DND-41 (cell line): ENCODE measurements at regions not wholly inside any gene's neighbourhood (a gene's known extent, or its start where the extent isn't known, plus 50 kb on each side); places are given as distances from the start of the nearest gene placed in this dataset.

Source experiments
- ATAC-seq: fragments of 200-7000 bp; cut with Tn5 transposase; 3 replicates; pipeline ENCODE4 v1.9.1; 2021; ENCODE audit warnings: low read depth; ENCODE audit not compliant: insufficient read depth
- DNase-seq: peaks from one replicate; pipeline ENCODE4 v3.0.0-alpha.2; 2020
- H2AFZ ChIP-seq: 2 replicates; pipeline ENCODE4 v1.6.0; 2012; ENCODE audit warnings: low read depth, low read length
- H3K27ac ChIP-seq: 2 replicates; pipeline ENCODE4 v1.5.1; 2012; ENCODE audit warnings: low read length, inconsistent platforms
- H3K27me3 ChIP-seq: fragments of 200-600 bp; sonication (generic); 2 replicates; pipeline ENCODE4 v1.6.0; 2012; ENCODE audit warnings: low read length, mild to moderate bottlenecking, inconsistent platforms; ENCODE audit not compliant: insufficient read depth, poor library complexity
- H3K36me3 ChIP-seq: 2 replicates; pipeline ENCODE4 v1.5.1; 2012; ENCODE audit warnings: low read length, inconsistent platforms; ENCODE audit not compliant: insufficient read depth
- H3K4me1 ChIP-seq: 2 replicates; pipeline ENCODE4 v1.5.1; 2012; ENCODE audit warnings: mild to moderate bottlenecking, low read length; ENCODE audit not compliant: insufficient read depth
- H3K4me2 ChIP-seq: 2 replicates; pipeline ENCODE4 v1.6.0; 2012; ENCODE audit warnings: mild to moderate bottlenecking, moderate library complexity, low read length, inconsistent platforms; ENCODE audit not compliant: insufficient read depth
- H3K4me3 ChIP-seq, 2 experiments: fragments of 200-600 bp in 1 of 2; shearing (Covaris generic) in 1 of 2; 2 replicates each; pipeline ENCODE4 v1.5.1; 2012 to 2016; ENCODE audit warnings: inconsistent platforms in 2 of 2, low read length in 2 of 2, mild to moderate bottlenecking in 2 of 2, low read depth in 1 of 2, moderate library complexity in 1 of 2
- H3K79me2 ChIP-seq: 2 replicates; pipeline ENCODE4 v1.6.0; 2012; ENCODE audit warnings: low read length, inconsistent platforms; ENCODE audit not compliant: insufficient read depth
- H3K9ac ChIP-seq: 2 replicates; pipeline ENCODE4 v1.6.0; 2012; ENCODE audit warnings: low read depth, mild to moderate bottlenecking, inconsistent platforms, low read length, moderate library complexity
- H3K9me3 ChIP-seq: 2 replicates; pipeline ENCODE4 v1.5.1; 2012; ENCODE audit warnings: low read length, moderate library complexity, mild to moderate bottlenecking, inconsistent platforms; ENCODE audit not compliant: insufficient read depth, severe bottlenecking
- H4K20me1 ChIP-seq: 2 replicates; pipeline ENCODE4 v1.6.0; 2012; ENCODE audit warnings: low read length; ENCODE audit not compliant: insufficient read depth
- EZH2 ChIP-seq: IDR thresholded peaks from 3 replicates; pipeline ENCODE4 v1.6.1; 2012; ENCODE audit warnings: borderline replicate concordance, low read depth, mild to moderate bottlenecking, moderate library complexity, low read length, inconsistent platforms; ENCODE audit not compliant: severe bottlenecking
- TF ChIP-seq, protein P1 (sequence below): IDR thresholded peaks from 2 replicates; pipeline ENCODE4 v1.5.1; 2012; ENCODE audit warnings: borderline replicate concordance, low read length, moderate library complexity, mild to moderate bottlenecking; ENCODE audit not compliant: poor library complexity, severe bottlenecking; ENCODE audit errors: extremely low read depth

DNA sequence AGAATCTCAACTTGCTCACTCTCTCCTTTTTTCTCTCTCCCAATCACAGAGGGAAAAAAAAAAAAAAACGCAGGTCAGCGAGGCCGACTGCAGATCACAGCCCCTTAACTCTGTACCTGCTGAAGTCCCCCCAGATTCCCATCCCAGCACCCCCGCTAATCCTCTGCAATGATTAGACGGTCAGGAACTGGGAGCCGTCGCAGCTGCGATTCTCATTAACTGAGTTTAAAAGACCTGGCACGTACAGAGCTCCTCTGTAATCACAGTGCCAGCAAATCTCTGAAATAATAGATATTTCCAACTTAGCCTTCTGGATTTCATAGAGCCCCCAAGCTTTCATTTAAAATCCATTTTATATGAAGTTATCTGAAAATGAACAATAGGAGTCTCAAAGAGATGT lies 84.4 kb downstream of the ANKRD60 start:
- ATAC-seq = no peak
- Histone ChIP-seq H3K9ac (no peak overlapping the region), H4K20me1 (no peaks in the 10 kb centered on the region), H3K4me3 (no peak overlapping the region), H3K4me1 (no peaks in the 10 kb centered on the region), H3K79me2 (no peaks in the 10 kb centered on the region), H2AFZ (no peak overlapping the region), H3K9me3 (no peaks in the 10 kb centered on the region), H3K36me3 (no peaks in the 10 kb centered on the region), H3K27ac (no peak overlapping the region), H3K4me2 (no peak overlapping the region), H3K27me3 (peaks cover 5% of the 10 kb centered on the region)
- TF ChIP-seq, protein P1, sequence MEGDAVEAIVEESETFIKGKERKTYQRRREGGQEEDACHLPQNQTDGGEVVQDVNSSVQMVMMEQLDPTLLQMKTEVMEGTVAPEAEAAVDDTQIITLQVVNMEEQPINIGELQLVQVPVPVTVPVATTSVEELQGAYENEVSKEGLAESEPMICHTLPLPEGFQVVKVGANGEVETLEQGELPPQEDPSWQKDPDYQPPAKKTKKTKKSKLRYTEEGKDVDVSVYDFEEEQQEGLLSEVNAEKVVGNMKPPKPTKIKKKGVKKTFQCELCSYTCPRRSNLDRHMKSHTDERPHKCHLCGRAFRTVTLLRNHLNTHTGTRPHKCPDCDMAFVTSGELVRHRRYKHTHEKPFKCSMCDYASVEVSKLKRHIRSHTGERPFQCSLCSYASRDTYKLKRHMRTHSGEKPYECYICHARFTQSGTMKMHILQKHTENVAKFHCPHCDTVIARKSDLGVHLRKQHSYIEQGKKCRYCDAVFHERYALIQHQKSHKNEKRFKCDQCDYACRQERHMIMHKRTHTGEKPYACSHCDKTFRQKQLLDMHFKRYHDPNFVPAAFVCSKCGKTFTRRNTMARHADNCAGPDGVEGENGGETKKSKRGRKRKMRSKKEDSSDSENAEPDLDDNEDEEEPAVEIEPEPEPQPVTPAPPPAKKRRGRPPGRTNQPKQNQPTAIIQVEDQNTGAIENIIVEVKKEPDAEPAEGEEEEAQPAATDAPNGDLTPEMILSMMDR = no peak
- no peak for TF ChIP-seq EZH2
- no peak for DNase-seq

DNA sequence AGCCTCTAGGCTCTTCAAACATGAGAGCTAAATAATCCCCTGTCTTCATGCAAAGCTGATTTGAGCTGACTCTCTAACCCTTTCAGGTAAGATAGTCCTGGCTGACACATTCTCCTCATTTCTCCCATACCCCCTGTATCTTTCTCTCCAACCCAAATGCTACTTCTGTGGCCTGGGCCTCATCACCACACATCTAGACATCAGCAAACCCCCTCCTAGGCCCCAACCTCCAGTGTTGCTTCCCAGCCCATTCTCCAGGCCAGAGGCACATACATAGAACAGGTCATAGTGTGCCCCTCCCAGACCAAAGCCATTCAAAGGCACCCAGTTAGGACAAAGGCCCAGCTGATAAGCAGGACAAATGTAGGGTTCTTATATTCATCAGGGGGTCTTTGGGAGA lies 84.9 kb downstream of the ANKRD60 start:
- Histone ChIP-seq H4K20me1 (no peaks in the 10 kb centered on the region), H3K4me1 (no peaks in the 10 kb centered on the region), H3K4me3 (no peak overlapping the region), H3K79me2 (no peaks in the 10 kb centered on the region), H3K36me3 (no peaks in the 10 kb centered on the region), H3K27me3 (peaks cover 5% of the 10 kb centered on the region), H2AFZ (no peak overlapping the region), H3K9me3 (no peaks in the 10 kb centered on the region), H3K4me2 (no peak overlapping the region), H3K9ac (no peak overlapping the region), H3K27ac (no peak overlapping the region)
- TF ChIP-seq, protein P1 = no peak
- TF ChIP-seq EZH2 = no peak
- DNase-seq (no peak), ATAC-seq (no peak)

DNA sequence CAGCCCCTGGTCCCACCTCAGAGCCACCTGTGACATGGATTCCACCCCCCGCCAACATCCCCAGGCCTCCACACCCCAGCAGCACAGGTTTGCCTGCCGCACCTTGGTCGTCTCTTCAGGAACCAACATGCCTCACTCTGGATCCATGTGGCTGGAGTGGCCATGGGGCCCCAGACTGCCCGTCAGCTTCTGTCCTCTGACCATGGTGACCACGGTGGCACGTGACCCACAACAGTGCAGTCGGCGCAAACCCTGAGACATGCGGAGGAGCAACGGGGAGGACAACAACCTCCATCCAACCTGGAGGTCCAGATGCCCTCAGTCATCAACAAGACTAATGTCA lies 85.6 kb downstream of the ANKRD60 start:
- Histone ChIP-seq H3K4me3 (no peak overlapping the region), H4K20me1 (peaks cover 3% of the 10 kb centered on the region; the same call in 1 of the 2 replicates), H3K9ac (no peak overlapping the region), H3K27ac (no peak overlapping the region), H3K27me3 (peaks cover 11% of the 10 kb centered on the region), H3K4me1 (no peaks in the 10 kb centered on the region), H3K9me3 (no peaks in the 10 kb centered on the region), H2AFZ (no peak overlapping the region), H3K36me3 (no peaks in the 10 kb centered on the region), H3K79me2 (no peaks in the 10 kb centered on the region), H3K4me2 (no peak overlapping the region)
- DNase-seq (no peak), ATAC-seq (no peak)
- TF ChIP-seq, protein P1 = no peak
- TF ChIP-seq EZH2 = no peak
